ENCODE measurements at regions not wholly inside any gene's neighbourhood (a gene's known extent, or its start where the extent isn't known, plus 50 kb on each side); places are given as distances from the start of the nearest gene placed in this dataset.

DNA sequence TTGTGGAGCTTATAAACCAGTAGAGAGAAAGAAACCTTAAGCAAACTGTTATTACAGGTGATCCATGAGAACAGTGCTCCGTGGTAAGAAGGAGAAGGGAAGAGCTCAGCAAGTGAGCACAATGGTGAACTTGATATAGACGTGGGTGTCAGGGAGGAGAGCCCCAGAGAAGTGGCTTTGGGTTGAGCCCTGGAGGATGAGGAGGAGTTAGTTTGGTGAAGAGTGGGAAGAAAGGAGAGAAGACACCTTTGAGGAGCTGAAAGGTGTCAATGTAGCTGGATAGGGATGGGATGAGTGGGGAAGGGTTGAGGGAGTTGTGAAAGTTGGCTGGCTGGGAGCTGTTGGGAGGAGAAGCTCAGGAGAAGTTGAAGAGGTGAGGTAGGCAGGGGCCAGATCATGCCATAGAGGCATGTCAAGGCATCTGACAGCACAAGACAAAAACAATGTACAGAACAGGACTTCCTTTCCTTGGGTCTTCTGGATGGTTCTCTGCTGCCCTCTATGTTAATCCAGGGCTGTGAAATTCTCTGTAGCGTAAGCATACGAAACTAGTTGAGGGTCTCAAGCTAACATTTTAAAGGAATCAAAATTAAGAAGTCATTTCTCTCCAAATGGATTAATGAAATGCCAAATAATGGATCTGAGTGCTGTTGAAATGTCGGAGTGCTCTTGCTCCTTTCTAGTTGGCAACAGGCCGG is 501.9 kb downstream of the KDM4C start:
- peak; percentile 2 for DNase-seq (ENCODE audit: low read depth, low spot score)
- in situ Hi-C loops (cut with HindIII; ENCODE audit: low pct_unique_long_range_greater_than_20kb, low sequenced_read_pairs): no loop called here

DNA sequence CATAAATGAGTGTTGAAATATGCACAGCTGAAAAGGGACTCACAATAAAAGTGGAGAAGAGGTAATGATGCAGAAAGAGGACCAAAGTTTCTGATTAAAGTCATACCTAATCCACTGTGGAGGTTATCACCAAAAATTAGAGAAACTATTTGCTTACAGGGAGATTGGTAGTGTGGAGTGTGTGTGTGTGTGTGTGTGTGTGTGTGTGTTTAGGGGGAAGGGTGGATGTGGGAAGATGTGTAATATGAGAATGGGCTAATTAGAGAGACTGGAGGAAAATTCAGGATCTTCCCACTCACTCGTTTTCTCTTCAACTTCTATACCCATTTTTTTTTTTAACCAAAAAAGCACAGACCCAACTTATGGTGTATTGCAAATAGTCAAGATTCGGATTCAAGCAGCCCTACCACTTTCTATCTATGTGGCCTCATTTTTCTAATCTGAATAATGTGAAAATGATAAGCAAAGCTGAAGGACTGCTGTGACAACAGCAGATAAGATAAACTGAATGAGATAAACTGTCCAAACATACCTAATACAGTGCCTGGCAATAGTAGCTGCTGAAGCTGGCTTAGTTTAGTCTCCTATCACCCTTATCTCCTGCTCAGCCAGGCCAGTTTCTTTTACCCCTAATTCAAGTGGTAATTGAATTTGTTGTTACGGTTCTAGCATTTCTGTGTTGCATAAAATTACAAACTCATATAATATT is 501.1 kb downstream of the KDM4C start:
- DNase-seq (ENCODE audit: low read depth, low spot score): no peak
- in situ Hi-C loops (cut with HindIII; ENCODE audit: low pct_unique_long_range_greater_than_20kb, low sequenced_read_pairs): no loop called here

DNA sequence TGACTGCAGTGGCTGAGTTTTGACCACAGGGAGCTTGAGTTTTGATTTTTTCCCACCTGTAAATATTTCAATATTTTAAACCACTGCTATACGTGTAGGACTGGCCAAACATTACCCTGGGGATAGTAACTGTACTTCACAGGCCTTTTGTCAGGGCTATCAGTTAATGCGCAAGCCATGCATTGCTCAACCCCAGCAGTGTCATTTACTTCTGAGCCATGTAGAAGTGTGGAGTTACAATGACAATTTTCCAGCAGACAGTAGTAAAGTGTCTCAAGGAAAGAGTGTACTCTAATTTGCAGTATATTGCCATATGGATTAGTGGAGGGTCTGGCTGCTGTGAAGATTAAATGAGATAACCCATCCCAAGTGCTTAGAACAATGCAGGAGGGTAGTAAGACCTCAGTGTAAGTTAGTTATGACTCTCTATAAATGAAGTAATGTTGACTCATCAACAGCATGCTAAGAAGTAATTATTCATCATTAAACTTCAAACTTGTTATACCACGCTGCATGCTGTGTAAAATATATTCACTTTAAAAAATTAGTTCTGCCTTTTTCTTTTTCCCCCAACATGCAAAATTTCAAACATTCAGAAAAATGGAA is 489.2 kb downstream of the KDM4C start:
- in situ Hi-C loops (cut with HindIII; ENCODE audit: low pct_unique_long_range_greater_than_20kb, low sequenced_read_pairs): no loop called here
- no peak for DNase-seq (ENCODE audit: low read depth, low spot score)

DNA sequence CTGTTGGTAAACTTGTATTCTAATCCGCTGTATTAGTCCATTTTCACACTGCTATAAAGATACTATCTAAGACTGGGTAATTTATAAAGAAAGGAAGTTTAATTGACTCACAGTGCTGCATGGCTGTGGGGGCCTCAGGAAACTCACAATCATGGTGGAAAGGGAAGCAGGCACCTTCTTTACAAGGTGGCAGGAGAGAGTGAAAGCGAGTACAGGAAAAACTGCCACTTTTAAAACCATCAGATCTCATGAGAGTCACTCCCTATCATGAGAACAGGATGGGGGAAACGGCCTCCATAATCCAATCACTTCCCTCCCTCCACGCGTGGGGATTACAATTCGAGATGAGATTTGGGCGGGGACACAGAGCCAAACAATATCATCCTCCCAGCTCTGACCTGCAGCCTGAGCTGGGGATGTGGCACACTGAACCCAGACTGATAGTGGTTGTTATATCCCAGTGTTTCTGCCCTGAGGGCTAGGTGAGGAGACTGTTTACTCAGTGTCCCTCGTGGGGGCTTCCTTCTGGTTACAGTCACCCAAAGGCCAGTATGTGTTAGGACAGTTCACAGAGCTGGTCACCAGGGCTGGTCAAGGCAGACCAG is 488.3 kb downstream of the KDM4C start:
- in situ Hi-C loops (cut with HindIII; ENCODE audit: low pct_unique_long_range_greater_than_20kb, low sequenced_read_pairs): no loop called here

DNA sequence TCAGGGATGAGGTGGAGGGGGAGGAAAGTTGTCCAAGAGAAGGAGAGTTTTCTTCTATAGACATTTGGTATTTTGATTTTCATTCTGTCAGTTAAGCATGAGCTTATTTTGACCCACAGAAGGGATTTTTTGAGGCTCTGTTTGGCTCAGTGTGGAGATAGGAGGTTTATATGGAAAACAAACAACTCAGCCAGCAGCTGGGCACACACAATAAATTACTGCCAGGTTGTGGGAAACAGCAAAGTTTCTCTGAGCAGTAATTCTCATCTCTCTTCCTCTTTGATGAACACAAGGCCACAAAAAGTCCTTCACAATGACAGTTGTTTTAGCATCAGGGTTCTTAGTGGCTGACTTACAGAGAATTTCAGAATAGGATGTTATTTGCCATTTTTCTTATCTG is 486.1 kb downstream of the KDM4C start:
- in situ Hi-C loops (cut with HindIII; ENCODE audit: low pct_unique_long_range_greater_than_20kb, low sequenced_read_pairs): no loop called here
- no peak for DNase-seq (ENCODE audit: low read depth, low spot score)

More for the DNA sequence above, 488.3 kb downstream of the KDM4C start:
- no peak for DNase-seq (ENCODE audit: low read depth, low spot score)

DNA sequence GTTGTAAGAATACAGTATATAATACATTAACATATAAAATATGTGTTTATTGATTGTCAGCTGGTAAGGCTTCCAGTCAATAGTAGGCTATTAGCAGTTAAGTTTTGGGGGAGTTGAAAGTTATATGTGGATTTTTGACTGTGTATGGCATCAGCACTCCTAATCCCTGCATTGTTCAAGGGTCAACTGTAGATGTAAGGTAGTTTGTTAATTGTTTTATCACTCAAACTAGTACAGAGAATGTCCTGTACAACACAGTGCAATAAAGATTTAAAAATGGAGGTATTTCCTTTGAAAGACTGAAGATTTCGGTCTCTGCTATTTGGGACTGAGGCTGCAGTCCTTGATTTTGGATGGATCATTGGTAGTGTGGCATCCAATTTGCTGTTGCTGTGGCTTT is 484.4 kb downstream of the KDM4C start:
- no peak for DNase-seq (ENCODE audit: low read depth, low spot score)
- in situ Hi-C loops (cut with HindIII; ENCODE audit: low pct_unique_long_range_greater_than_20kb, low sequenced_read_pairs): no loop called here

DNA sequence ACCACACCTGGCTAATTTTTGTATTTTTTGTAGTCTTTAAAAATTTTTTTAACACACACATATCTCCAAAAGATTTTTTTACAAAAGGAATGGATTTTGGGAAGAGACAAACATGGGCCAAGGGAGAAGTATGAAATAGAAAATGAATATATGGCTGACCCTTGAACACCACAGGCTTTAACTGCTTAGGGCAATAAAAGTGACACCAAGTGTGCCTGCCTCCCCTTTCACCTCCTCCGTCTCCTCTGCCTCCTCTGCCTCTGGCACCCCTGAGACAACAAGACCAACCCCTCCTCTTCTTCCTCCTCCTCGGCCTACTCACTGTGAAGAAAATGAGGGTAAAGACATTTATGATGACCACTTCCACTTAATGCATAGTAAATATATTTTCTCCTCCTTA is 483.9 kb downstream of the KDM4C start:
- DNase-seq (ENCODE audit: low read depth, low spot score): no peak
- in situ Hi-C loops (cut with HindIII; ENCODE audit: low pct_unique_long_range_greater_than_20kb, low sequenced_read_pairs): no loop called here

DNA sequence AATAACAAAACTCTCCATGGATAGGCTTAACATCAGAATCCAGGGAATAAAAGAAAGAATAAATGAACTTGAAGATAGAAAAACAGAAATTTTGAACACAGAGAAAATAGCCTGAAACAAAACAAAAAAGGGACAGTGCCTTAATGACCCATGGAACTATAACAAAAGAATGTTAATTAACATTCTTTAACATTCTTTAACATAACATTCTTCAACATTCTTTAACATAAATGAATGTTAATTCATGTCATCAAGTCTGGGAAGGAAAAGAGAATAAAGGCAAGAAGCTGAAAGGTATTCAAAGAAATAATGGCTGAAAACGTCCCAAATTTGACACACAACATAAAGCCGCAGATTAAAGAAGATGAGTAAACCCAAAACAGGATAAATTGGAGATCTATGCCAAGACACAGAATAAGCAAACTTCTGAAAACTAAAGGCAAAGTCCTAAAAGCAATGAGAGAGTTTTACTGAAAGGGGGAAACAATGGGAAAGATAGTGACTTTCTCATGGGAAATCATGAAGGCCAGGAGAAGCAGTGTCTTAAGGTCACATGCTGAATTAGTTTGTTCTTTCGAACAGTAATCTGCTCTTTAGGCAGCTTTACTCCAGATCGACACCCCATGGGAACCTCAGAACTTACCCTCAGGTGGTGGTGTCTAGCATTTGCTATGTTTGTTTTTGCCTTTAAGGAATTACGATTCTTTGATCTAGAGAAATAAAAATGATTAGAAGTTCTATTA is 483.0 kb downstream of the KDM4C start:
- no peak for DNase-seq (ENCODE audit: low read depth, low spot score)
- in situ Hi-C loops (cut with HindIII; ENCODE audit: low pct_unique_long_range_greater_than_20kb, low sequenced_read_pairs): no loop called here

DNA sequence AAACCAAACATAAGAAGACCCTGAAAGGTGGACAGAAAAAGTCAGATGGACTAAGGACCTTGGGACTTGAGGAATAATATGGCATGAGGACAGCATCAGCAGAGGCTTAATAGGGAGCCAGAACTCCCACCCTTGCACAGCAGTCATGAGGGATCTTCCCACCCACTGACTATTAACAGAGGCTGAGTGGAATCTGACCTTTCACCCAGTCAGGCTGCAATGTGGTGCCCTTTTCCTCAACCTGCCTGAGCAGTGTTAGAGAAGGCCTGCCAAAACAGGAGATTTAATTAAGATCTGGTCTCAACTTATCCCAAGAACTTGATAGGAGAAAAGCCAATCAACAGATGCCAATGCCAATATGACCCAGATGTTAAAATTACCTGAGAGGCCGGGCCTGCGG is 481.9 kb downstream of the KDM4C start:
- no peak for DNase-seq (ENCODE audit: low read depth, low spot score)

DNA sequence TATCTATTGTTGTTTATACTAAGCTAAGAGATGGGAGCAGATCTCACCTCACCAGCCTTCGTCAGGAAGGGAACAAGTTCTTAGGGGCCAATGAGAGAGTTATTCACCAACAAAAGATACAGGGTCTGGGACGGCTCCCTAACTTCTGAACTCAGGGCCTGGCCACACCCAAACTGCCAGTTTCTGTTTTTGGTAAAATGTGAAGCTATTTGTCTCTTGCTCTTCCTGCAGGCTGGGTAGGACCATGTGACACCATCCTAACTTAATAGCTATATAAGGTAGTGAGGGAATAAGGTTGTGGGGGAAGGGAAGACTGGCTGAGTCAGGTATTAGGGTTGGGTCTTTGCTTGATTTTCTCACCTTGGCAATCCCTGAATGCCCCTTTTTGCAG is 480.5 kb downstream of the KDM4C start:
- in situ Hi-C loops (cut with HindIII; ENCODE audit: low pct_unique_long_range_greater_than_20kb, low sequenced_read_pairs): no loop called here

More for the DNA sequence above, 481.9 kb downstream of the KDM4C start:
- in situ Hi-C loops (cut with HindIII; ENCODE audit: low pct_unique_long_range_greater_than_20kb, low sequenced_read_pairs): no loop called here

DNA sequence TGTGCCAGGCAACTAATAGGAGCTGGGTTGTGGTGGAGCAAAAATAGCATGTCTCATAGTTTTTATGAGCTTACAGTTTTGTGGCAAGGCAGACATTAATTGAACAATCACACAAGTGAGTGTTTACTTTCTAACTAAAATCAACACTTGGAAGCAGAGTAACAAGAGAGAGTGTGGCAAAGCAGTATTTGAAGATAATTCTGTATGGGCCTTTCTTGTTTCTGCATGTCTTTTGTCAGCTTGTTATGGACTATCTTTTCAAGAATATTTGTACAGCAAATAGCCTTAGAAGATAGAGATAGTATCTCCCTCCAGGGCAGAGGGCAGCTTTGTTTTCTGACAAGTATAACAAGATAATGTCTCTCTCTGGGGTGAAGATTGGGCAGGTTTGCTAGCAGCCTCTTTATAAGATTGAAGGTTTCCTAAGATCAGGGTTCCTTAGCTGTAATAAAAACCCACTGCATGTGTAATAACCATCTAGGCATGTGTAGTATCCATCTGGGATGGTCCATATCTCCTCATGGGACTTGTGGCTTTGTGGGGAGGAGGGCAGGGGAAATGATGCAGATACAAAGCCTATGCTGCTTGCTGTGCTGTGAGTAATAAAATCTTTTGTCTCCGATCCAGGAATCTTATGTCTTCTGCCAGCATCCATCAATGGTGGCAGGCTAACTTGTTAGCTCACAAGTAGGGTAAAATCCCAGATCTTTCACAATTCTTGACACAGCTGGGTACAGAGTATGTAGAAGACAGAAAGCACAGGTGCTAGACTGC is 479.9 kb downstream of the KDM4C start:
- in situ Hi-C loops (cut with HindIII; ENCODE audit: low pct_unique_long_range_greater_than_20kb, low sequenced_read_pairs): no loop called here
- DNase-seq (ENCODE audit: low read depth, low spot score): no peak

More for the DNA sequence above, 480.5 kb downstream of the KDM4C start:
- no peak for DNase-seq (ENCODE audit: low read depth, low spot score)

DNA sequence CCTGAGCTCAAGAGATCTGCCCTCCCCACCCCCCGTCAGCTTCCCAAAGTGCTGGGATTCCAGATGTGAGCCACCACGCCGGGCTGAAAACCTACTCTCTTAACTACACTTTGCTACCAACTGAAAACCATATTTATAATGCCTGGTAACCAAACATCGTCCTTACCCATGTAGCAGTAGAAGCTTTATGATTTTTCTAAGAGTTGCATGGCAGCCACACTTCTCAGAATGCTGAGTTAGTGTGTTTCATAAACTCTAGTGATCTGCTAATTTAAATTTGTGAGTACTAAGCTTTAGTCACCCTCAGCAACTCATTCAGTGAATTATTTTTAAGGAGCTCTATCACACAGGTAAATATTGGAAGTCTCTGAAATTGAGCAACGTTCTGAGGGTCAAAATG is 478.4 kb downstream of the KDM4C start:
- in situ Hi-C loops (cut with HindIII; ENCODE audit: low pct_unique_long_range_greater_than_20kb, low sequenced_read_pairs): no loop called here
- no peak for DNase-seq (ENCODE audit: low read depth, low spot score)

DNA sequence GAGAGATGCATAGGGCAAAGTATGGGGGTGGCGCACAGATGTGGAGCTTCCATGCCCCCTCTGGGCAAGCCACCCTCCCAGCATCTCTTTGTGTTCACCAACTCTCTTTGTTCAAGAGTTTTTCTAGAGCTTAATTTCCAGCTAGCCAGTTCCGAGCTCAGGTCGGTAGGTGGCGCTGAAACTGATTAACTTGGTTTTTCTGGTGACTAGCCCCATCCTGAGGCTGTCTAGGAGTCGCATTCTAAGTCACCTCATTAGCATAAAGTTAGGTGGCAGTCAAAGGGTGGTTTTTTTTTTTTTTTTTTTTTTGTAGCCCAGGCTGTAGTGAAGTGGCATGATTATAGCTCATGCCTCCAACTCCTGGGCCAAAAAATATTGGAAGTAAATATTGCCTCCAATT is 476.4 kb downstream of the KDM4C start:
- DNase-seq (ENCODE audit: low read depth, low spot score): peak; percentile 69
- in situ Hi-C loops (cut with HindIII; ENCODE audit: low pct_unique_long_range_greater_than_20kb, low sequenced_read_pairs): no loop called here

DNA sequence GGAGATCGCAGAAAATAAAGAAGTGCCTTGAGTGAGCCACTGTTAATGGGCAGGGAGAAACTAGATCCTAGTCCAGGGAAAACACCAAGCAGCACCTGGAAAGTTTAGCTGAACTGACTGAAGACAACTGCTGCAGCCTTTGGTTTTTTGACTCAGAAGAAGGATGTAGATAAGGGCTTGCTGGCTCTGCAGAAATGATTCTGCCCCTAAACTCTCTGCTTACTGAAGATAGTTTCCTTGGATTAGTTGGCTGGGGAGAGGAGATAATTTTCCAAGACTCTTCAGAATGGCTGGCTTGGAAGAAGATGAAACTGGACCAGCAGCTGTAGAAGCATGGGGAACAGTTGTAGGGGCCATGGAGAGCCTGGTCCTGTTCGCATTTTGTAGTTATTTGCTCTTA is 471.8 kb downstream of the KDM4C start:
- in situ Hi-C loops (cut with HindIII; ENCODE audit: low pct_unique_long_range_greater_than_20kb, low sequenced_read_pairs): no loop called here
- DNase-seq (ENCODE audit: low read depth, low spot score): no peak

DNA sequence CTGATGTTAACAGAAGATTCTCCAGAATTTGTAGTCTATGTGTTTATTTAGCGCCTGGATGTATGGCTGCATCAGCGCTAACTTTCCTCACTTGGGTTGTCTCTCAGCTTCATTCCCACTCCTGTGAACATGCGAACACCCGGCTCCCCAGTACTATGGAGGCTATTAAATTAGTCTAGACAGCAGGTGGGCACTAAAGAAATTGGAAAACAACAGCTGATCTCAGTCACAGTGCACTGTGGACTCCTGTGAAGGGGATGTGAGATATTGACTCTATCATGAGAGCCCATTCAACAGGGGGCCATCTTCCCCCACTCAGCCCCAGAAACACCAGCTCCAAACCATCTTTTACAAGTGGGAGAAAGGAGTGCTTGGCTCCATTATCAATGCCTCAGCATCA is 471.0 kb downstream of the KDM4C start:
- DNase-seq (ENCODE audit: low read depth, low spot score): no peak
- in situ Hi-C loops (cut with HindIII; ENCODE audit: low pct_unique_long_range_greater_than_20kb, low sequenced_read_pairs): no loop called here

DNA sequence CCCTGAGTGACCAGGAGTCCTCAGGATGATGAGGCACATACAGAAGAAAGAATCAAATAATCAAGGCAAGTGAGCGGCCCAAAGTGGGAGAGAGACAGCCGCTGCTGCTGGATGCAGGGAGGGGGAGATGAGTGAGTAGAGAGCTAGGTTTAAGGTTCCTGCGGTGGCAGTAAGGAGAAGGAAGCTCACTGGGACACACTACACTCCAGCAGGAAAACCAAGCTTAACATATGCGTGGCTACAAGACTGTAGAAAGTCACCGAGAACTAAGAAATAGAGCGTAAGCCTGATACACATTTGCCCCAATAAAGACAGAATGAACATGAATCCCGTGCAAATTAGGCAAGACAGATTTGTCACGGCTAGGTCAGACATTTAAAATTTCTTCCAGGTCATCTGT is 470.2 kb downstream of the KDM4C start:
- DNase-seq (ENCODE audit: low read depth, low spot score): no peak
- in situ Hi-C loops (cut with HindIII; ENCODE audit: low pct_unique_long_range_greater_than_20kb, low sequenced_read_pairs): no loop called here

DNA sequence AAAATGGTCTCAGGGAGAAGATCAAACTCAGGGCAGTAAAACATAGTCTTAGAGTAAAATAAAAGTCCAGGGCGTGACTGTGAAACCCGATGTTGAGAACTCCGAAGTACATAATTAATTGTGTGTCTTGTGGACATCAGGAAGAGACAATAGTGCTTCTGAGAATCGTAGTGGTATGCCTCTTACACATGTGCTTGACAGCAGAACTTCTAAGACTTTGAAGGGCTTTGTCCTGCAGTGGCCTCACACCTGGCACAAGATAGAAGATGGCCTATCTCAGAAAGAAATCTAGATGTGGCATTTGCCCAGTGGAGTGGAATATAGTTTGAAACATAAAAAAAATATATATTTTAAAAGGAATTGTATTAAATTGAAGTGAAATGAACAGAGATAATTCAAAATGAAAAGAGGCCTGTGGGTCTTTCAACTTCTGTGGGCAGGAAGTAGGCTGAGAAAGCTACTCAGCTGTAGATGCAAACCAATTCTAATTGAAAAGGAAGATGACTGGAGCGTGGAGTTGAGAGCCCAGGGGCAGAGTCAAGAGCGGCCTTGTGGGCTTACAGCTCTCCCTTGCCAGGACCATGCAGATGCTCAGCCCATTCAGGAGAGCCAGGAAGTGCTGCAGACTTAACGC is 468.4 kb downstream of the KDM4C start:
- DNase-seq (ENCODE audit: low read depth, low spot score): no peak
- in situ Hi-C loops (cut with HindIII; ENCODE audit: low pct_unique_long_range_greater_than_20kb, low sequenced_read_pairs): no loop called here
